DND-41 (cell line): ENCODE measurements at regions not wholly inside any gene's neighbourhood (a gene's known extent, or its start where the extent isn't known, plus 50 kb on each side); places are given as distances from the start of the nearest gene placed in this dataset.

ENCODE experiments used
- CTCF ChIP-seq: IDR thresholded peaks from 2 replicates; pipeline ENCODE4 v1.5.1; 2012; ENCODE audit warnings: borderline replicate concordance, low read length, moderate library complexity, mild to moderate bottlenecking; ENCODE audit not compliant: poor library complexity, severe bottlenecking; ENCODE audit errors: extremely low read depth
- EZH2 ChIP-seq: IDR thresholded peaks from 3 replicates; pipeline ENCODE4 v1.6.1; 2012; ENCODE audit warnings: borderline replicate concordance, low read depth, mild to moderate bottlenecking, moderate library complexity, low read length, inconsistent platforms; ENCODE audit not compliant: severe bottlenecking

DNA sequence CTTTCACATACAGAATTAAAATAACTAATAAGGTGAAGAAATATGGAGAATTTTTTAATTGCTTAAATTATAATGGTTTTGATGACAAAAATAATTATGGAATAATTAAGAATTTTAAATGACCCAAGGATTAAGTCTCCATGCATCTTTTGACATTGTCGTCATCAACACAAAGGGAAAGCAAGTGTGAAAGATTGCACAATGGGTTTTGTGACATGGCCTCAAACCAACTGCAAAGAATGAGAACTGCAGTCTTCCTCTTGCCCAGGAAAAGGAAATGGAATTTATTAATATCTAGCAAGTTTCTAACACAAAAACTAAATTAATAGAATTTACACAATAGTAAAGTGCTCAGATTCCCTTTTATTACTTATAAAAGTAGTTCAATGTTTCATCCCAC is 329.1 kb upstream of the PKDCC start:
- no peak for TF ChIP-seq CTCF
- no peak for TF ChIP-seq EZH2
